ENCODE measurements at regions not wholly inside any gene's neighbourhood (a gene's known extent, or its start where the extent isn't known, plus 50 kb on each side); places are given as distances from the start of the nearest gene placed in this dataset.

- no peaks in the 10 kb centered on the region for H3K36me3 Mint-ChIP-seq (ENCODE audit: insufficient read depth, unreplicated experiment)
- no peak for TF ChIP-seq CTCF (IDR thresholded peaks at IDR 0.05; ENCODE audit: unreplicated experiment)
- no peak overlapping the region for H3K27ac Mint-ChIP-seq (ENCODE audit: unreplicated experiment)
- CTCF ChIA-PET, result no interaction called here
- DNase-seq, result no peak
- no TSS peak for BruUV-seq (replicated peaks)
- no peak overlapping the region for H3K4me3 Mint-ChIP-seq (ENCODE audit: low read depth, unreplicated experiment)
- intact Hi-C loops (cut with micrococcal nuclease; ENCODE audit: unreplicated experiment), result no loop called here
- no peaks in the 10 kb centered on the region for H3K9me3 Mint-ChIP-seq (ENCODE audit: low read depth, unreplicated experiment)
- H3K27me3 Mint-ChIP-seq (ENCODE audit: unreplicated experiment), result no peaks in the 10 kb centered on the region
- no peaks in the 10 kb centered on the region for H3K4me1 Mint-ChIP-seq (ENCODE audit: low read depth, unreplicated experiment)
Measured at GRCh38 chr7:127478461-127478860, 86.0 kb upstream of the ZNF800 start.

DNA sequence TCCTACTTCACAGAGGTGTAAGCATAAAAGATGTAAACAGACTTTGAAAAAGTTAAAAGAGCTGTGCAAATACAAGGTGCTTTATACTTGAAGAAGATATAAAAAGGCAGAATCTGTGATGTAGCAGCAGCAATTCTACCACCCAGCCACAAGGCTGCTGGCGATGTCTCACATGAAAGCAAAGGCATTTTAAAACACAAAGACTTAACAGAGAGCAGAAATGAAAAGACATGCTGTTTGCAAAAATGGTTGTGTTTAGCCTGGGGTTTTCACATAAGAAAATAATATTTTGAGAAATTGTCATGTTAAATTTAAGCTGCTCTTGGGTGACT, 85.5 kb upstream of the ZNF800 start:
- CTCF ChIA-PET, result no interaction called here
- Mint-ChIP-seq H3K36me3 (ENCODE audit: insufficient read depth, unreplicated experiment) (no peaks in the 10 kb centered on the region), H3K4me1 (ENCODE audit: low read depth, unreplicated experiment) (no peaks in the 10 kb centered on the region), H3K4me3 (ENCODE audit: low read depth, unreplicated experiment) (no peak overlapping the region), H3K27ac (ENCODE audit: unreplicated experiment) (no peak overlapping the region), H3K27me3 (ENCODE audit: unreplicated experiment) (no peaks in the 10 kb centered on the region), H3K9me3 (ENCODE audit: low read depth, unreplicated experiment) (no peaks in the 10 kb centered on the region)
- intact Hi-C loops (cut with micrococcal nuclease; ENCODE audit: unreplicated experiment), result no loop called here
- DNase-seq, result no peak
- TF ChIP-seq CTCF (IDR thresholded peaks at IDR 0.05; ENCODE audit: unreplicated experiment), result no peak
- no TSS peak for BruUV-seq (replicated peaks)

DNA sequence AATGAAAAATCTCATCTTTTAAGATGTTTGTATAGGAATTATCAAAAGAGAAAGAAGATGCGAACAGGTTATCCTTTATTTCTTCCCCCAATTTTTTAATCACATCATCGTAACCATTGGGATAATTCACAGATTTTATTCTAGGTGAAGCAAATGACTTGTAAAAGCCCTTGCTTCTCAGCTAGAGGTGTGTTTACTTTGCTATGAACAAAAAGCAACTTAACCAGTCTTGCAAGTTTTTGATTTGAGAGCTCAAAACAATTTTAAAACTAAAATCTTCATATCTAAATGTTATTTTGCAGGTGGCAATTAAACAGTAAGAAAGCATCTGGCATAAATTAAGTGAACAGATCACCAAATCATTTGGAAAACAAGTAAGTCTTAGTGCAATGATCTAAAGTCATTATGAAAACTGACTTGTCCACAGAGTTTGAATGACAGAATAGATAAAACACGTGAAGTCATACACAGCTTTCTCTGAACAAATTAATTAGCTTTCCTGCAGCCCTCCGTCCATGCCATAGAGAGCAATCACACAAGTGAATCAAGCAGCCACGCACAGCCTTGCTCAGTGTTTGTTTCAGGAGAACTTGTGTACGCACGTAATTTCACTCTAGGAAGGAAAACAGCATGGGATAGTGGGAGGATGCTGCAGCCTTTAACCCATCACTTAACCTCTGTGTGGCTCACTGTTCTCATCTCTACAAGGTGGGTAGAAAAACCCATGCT, 85.0 kb upstream of the ZNF800 start:
- Mint-ChIP-seq H3K4me1 (ENCODE audit: low read depth, unreplicated experiment) (no peaks in the 10 kb centered on the region), H3K9me3 (ENCODE audit: low read depth, unreplicated experiment) (no peaks in the 10 kb centered on the region), H3K4me3 (ENCODE audit: low read depth, unreplicated experiment) (no peak overlapping the region), H3K36me3 (ENCODE audit: insufficient read depth, unreplicated experiment) (no peaks in the 10 kb centered on the region), H3K27ac (ENCODE audit: unreplicated experiment) (no peak overlapping the region), H3K27me3 (ENCODE audit: unreplicated experiment) (no peaks in the 10 kb centered on the region)
- no peak for TF ChIP-seq CTCF (IDR thresholded peaks at IDR 0.05; ENCODE audit: unreplicated experiment)
- intact Hi-C loops (cut with micrococcal nuclease; ENCODE audit: unreplicated experiment), result no loop called here
- CTCF ChIA-PET, result no interaction called here
- no TSS peak for BruUV-seq (replicated peaks)
- no peak for DNase-seq

DNA sequence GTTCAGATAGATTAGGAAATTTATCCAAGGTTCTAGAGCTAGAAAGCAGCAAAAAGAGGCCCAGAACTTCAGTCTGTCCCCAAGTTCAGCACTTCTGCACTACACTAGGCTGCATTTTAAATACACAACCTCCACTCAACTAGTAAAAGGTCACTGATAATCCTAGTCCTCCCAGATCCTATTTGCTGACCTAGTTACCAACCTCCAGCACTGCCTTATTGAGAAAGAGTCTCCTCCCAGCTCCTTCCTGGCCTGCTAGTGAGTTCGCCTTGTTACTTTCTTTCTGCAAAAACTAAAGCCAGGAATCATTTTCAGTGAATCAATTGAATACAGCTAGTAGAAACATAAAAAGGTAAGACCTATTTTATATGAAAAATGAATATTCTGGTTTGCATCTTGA, 84.1 kb upstream of the ZNF800 start:
- H3K4me1 Mint-ChIP-seq (ENCODE audit: low read depth, unreplicated experiment), result no peaks in the 10 kb centered on the region
- intact Hi-C loops (cut with micrococcal nuclease; ENCODE audit: unreplicated experiment), result no loop called here

More for the DNA sequence above, 84.1 kb upstream of the ZNF800 start:
- Mint-ChIP-seq H3K4me3 (ENCODE audit: low read depth, unreplicated experiment) (no peak overlapping the region), H3K36me3 (ENCODE audit: insufficient read depth, unreplicated experiment) (no peaks in the 10 kb centered on the region), H3K9me3 (ENCODE audit: low read depth, unreplicated experiment) (no peaks in the 10 kb centered on the region), H3K27ac (ENCODE audit: unreplicated experiment) (no peak overlapping the region), H3K27me3 (ENCODE audit: unreplicated experiment) (no peaks in the 10 kb centered on the region)
- no peak for TF ChIP-seq CTCF (IDR thresholded peaks at IDR 0.05; ENCODE audit: unreplicated experiment)
- no peak for DNase-seq
- no TSS peak for BruUV-seq (replicated peaks)
- CTCF ChIA-PET, result no interaction called here

All from Calu3 (cell line).